ENCODE measurements at regions not wholly inside any gene's neighbourhood (a gene's known extent, or its start where the extent isn't known, plus 50 kb on each side); places are given as distances from the start of the nearest gene placed in this dataset.
"Not testable (repeated sequence)": the region's sequence is repeated elsewhere in the genome, so short reads cannot be mapped to it uniquely, and the experiment has no call there.

- no peak for DNase-seq
Measured at GRCh38 chr9:591292-591691, 250.2 kb upstream of the DMRT1 start.

- DNase-seq, result no peak
Measured at GRCh38 chr9:592225-592624, 249.3 kb upstream of the DMRT1 start.

- DNase-seq, result no peak
Measured at GRCh38 chr9:592733-593132, 248.8 kb upstream of the DMRT1 start.

- no peak for DNase-seq
Measured at GRCh38 chr9:593809-594208, 247.7 kb upstream of the DMRT1 start.

GRCh38 chr9:596703-597102 is 244.8 kb upstream of the DMRT1 start:
- no peak for DNase-seq

GRCh38 chr9:600006-600405 is 241.5 kb upstream of the DMRT1 start:
- no peak for DNase-seq

- no peak for DNase-seq
Measured at GRCh38 chr9:602716-603115, 238.8 kb upstream of the DMRT1 start.

- DNase-seq, result no peak
Measured at GRCh38 chr9:603126-603525, 238.4 kb upstream of the DMRT1 start.

GRCh38 chr9:607417-607816 is 234.1 kb upstream of the DMRT1 start:
- DNase-seq, result no peak

GRCh38 chr9:613771-614347 is 227.6 kb upstream of the DMRT1 start:
- peak; percentile 33 for DNase-seq

- no peak for DNase-seq
Measured at GRCh38 chr9:614431-614830, 227.1 kb upstream of the DMRT1 start.

- no peak for DNase-seq
Measured at GRCh38 chr9:615756-616155, 225.7 kb upstream of the DMRT1 start.

GRCh38 chr9:616694-617093 is 224.8 kb upstream of the DMRT1 start:
- DNase-seq, result no peak

GRCh38 chr9:617445-618085 is 223.9 kb upstream of the DMRT1 start:
- no peak for DNase-seq

- DNase-seq, result no peak
Measured at GRCh38 chr9:618478-618877, 223.0 kb upstream of the DMRT1 start.

GRCh38 chr9:621201-621855 is 220.2 kb upstream of the DMRT1 start:
- no peak for DNase-seq

- no peak for DNase-seq
Measured at GRCh38 chr9:624935-625500, 216.5 kb upstream of the DMRT1 start.

- DNase-seq, result no peak
Measured at GRCh38 chr9:625613-626012, 215.9 kb upstream of the DMRT1 start.

- DNase-seq, result not testable (repeated sequence)
Measured at GRCh38 chr9:626114-626513, 215.4 kb upstream of the DMRT1 start.

- no peak for DNase-seq
Measured at GRCh38 chr9:626596-626995, 214.9 kb upstream of the DMRT1 start.

- no peak for DNase-seq
Measured at GRCh38 chr9:627336-627970, 214.0 kb upstream of the DMRT1 start.

GRCh38 chr9:629146-629545 is 212.4 kb upstream of the DMRT1 start:
- no peak for DNase-seq

- no peak for DNase-seq
Measured at GRCh38 chr9:630817-631216, 210.7 kb upstream of the DMRT1 start.

GRCh38 chr9:631596-631995 is 209.9 kb upstream of the DMRT1 start:
- DNase-seq, result no peak

Measured in NCI-H1092 treated with DMSO at 0.1 percent for 48 hours (cell line).